B cell (primary cell): ENCODE measurements at regions not wholly inside any gene's neighbourhood (a gene's known extent, or its start where the extent isn't known, plus 50 kb on each side); places are given as distances from the start of the nearest gene placed in this dataset.

Experiments
- ATAC-seq: fragments of 200-7000 bp; cut with Tn5 transposase; one replicate; pipeline ENCODE4 v1.10.0; 2021; ENCODE audit warnings: low read depth, mild to moderate bottlenecking, moderate number of reproducible peaks, moderate library complexity
- CTCF ChIA-PET: fragments of 350-600 bp; sonication (Branson Sonifier 250); formaldehyde crosslinking; loops from one replicate; lab custom pipeline; 2021; ENCODE audit warnings: antibody characterized with exemption, inconsistent platforms; lab: Charles Lee
- POLR2A ChIA-PET: fragments of 350-600 bp; sonication (Branson Sonifier 250); formaldehyde crosslinking; loops from one replicate; lab custom pipeline; 2021; ENCODE audit warnings: antibody characterized with exemption; lab: Charles Lee
- DNase-seq: peaks from one replicate; pipeline ENCODE4 v3.0.0; 2013
- H2AFZ ChIP-seq: 2 replicates; pipeline ENCODE4 v1.6.1; 2012; ENCODE audit warnings: mild to moderate bottlenecking, low read depth, low read length; ENCODE audit not compliant: insufficient read depth, poor library complexity, severe bottlenecking
- H3K27ac ChIP-seq, 2 donors: 1 replicate in 1 of 2; 2 replicates in 1 of 2; pipeline ENCODE4 v1.5.1; 2012 to 2013; ENCODE audit warnings: low read length in 2 of 2, mild to moderate bottlenecking in 2 of 2, moderate library complexity in 1 of 2
- H3K27me3 ChIP-seq, 4 experiments: fragments of 200-600 bp in 1 of 4; sonication (generic) in 1 of 4; replicated peaks in 1 of 4; 1 replicate in 2 of 4; 2 replicates in 2 of 4; pipeline versions ENCODE4 v1.6.1 to v1.7.0; 2013 to 2016; ENCODE audit warnings: low read length in 3 of 4, mild to moderate bottlenecking in 2 of 4, mixed read lengths in 1 of 4, moderate library complexity in 1 of 4; ENCODE audit not compliant: insufficient read depth in 4 of 4, control insufficient read depth in 3 of 4; ENCODE audit errors: control extremely low read depth in 1 of 4
- H3K36me3 ChIP-seq, 2 experiments: replicated peaks in 1 of 2; 1 replicate in 1 of 2; 2 replicates in 1 of 2; pipeline versions ENCODE4 v1.6.1 to v1.7.1; 2013; ENCODE audit warnings: low read length in 1 of 2; ENCODE audit not compliant: insufficient read depth in 2 of 2, control insufficient read depth in 1 of 2; ENCODE audit errors: control extremely low read depth in 1 of 2, extremely low read depth in 1 of 2
- H3K4me1 ChIP-seq, 2 donors: fragments of 200-600 bp in 1 of 2; sonication (generic) in 1 of 2; 1 replicate in 1 of 2; 2 replicates in 1 of 2; pipeline versions ENCODE4 v1.5.1 to v1.6.1; 2013 to 2017; ENCODE audit warnings: low read length in 2 of 2; ENCODE audit not compliant: control insufficient read depth in 2 of 2, insufficient read depth in 2 of 2
- H3K4me2 ChIP-seq: replicated peaks from 2 replicates; pipeline ENCODE3; 2012; ENCODE audit warnings: mild to moderate bottlenecking, low read depth, low read length; ENCODE audit not compliant: poor library complexity, severe bottlenecking
- H3K4me3 ChIP-seq, 5 experiments: fragments of 200-600 bp in 1 of 5; sonication (generic) in 1 of 5; 1 replicate in 3 of 5; 2 replicates in 2 of 5; pipeline versions ENCODE4 v1.5.1 to v1.7.0; 2011 to 2016; ENCODE audit warnings: low read length in 4 of 5, mild to moderate bottlenecking in 4 of 5, low read depth in 2 of 5, control low read depth in 1 of 5, moderate library complexity in 1 of 5; ENCODE audit not compliant: insufficient read depth in 1 of 5; ENCODE audit errors: control extremely low read depth in 1 of 5, extremely low read depth in 1 of 5
- H3K79me2 ChIP-seq: fragments of 200-600 bp; sonication (generic); one replicate; pipeline ENCODE4 v1.6.0; 2016; ENCODE audit warnings: low read length; ENCODE audit not compliant: control insufficient read depth, insufficient read depth
- H3K9ac ChIP-seq: fragments of 200-600 bp; sonication (generic); 2 replicates; pipeline ENCODE4 v1.6.1; 2017; ENCODE audit warnings: mild to moderate bottlenecking, low read length, moderate library complexity
- H3K9me3 ChIP-seq, 3 donors: one replicate each; pipeline versions ENCODE4 v1.6.1 to v1.7.1; 2013; ENCODE audit warnings: low read length in 2 of 3; ENCODE audit not compliant: control insufficient read depth in 2 of 3, insufficient read depth in 1 of 3; ENCODE audit errors: control extremely low read depth in 1 of 3
- H4K20me1 ChIP-seq: 2 replicates; pipeline ENCODE4 v1.6.0; 2012; ENCODE audit warnings: mild to moderate bottlenecking, low read length; ENCODE audit not compliant: insufficient read depth, control insufficient read depth, poor library complexity, severe bottlenecking
- H3K27ac Mint-ChIP-seq: one replicate; pipeline ENCODE4 v1.8.0; 2021; ENCODE audit warnings: mixed read lengths
- H3K27me3 Mint-ChIP-seq: one replicate; pipeline ENCODE4 v1.8.0; 2021; ENCODE audit warnings: mixed read lengths
- H3K4me1 Mint-ChIP-seq: one replicate; pipeline ENCODE4 v1.8.0; 2021; ENCODE audit warnings: mixed read lengths
- H3K4me3 Mint-ChIP-seq: one replicate; pipeline ENCODE4 v1.8.0; 2021; ENCODE audit warnings: mixed read lengths
- H3K9me3 Mint-ChIP-seq: one replicate; pipeline ENCODE4 v1.8.0; 2022; ENCODE audit warnings: mixed read lengths; ENCODE audit not compliant: insufficient read depth
- CTCF ChIP-seq: fragments of 200-600 bp; IDR thresholded peaks from one replicate; pipeline ENCODE4 v1.8.0; 2022; ENCODE audit warnings: antibody characterized with exemption, mild to moderate bottlenecking
- EZH2 ChIP-seq: IDR thresholded peaks from 2 replicates; pipeline ENCODE4 v1.6.1; 2012; ENCODE audit warnings: borderline replicate concordance, low read depth, mild to moderate bottlenecking, moderate library complexity, low read length; ENCODE audit not compliant: insufficient read depth, poor library complexity, severe bottlenecking
- whole genome bisulfite sequencing: methylation state at CpG from one replicate; pipeline ENCODE4 v1.1.5; 2013; ENCODE audit warnings: missing lambda C conversion rate; ENCODE audit not compliant: insufficient coverage; 5-methylcytosine and 5-hydroxymethylcytosine counted together
- intact Hi-C: fragments of 100-400 bp; cut with micrococcal nuclease; formaldehyde crosslinking; loops from one replicate; pipeline ENCODE4 v1.10.0; 2022

GRCh38 chr12:67774983-67775587, 126.5 kb downstream of the DYRK2 start:
- H3K36me3 ChIP-seq, result no peaks in the 10 kb centered on the region
- POLR2A ChIA-PET, result no interaction called here
- no peaks in the 10 kb centered on the region for H3K27me3 ChIP-seq
- no peak overlapping the region for H3K27ac ChIP-seq
- CTCF ChIA-PET, result no interaction called here
- H3K4me3 Mint-ChIP-seq, result no peak overlapping the region
- H3K4me1 ChIP-seq, result no peaks in the 10 kb centered on the region
- no peaks in the 10 kb centered on the region for H4K20me1 ChIP-seq
- H3K9me3 ChIP-seq, result peaks cover 0 to 2% (median 0%) of the 10 kb centered on the region in 3 donors
- no peak for DNase-seq
- no peak overlapping the region for H3K9ac ChIP-seq
- intact Hi-C loops, result no loop called here
- no peaks in the 10 kb centered on the region for H3K79me2 ChIP-seq
- no peak for ATAC-seq
- TF ChIP-seq CTCF (no peak), EZH2 (no peak)
- H3K9me3 Mint-ChIP-seq, result no peaks in the 10 kb centered on the region
- WGBS, result 93% methylated on average over 3 of the region's 4 CpGs
- no peak overlapping the region for H3K4me3 ChIP-seq
- no peak overlapping the region for H3K4me2 ChIP-seq
- no peak overlapping the region for H3K27ac Mint-ChIP-seq
- H3K4me1 Mint-ChIP-seq, result no peaks in the 10 kb centered on the region
- no peak overlapping the region for H2AFZ ChIP-seq
- no peaks in the 10 kb centered on the region for H3K27me3 Mint-ChIP-seq

GRCh38 chr12:67780580-67781084, 132.1 kb downstream of the DYRK2 start:
- H3K9me3 Mint-ChIP-seq, result no peaks in the 10 kb centered on the region
- CTCF ChIA-PET, result no interaction called here
- H3K27me3 ChIP-seq, result no peaks in the 10 kb centered on the region
- no peak overlapping the region for H3K4me2 ChIP-seq
- DNase-seq, result no peak
- H3K4me3 ChIP-seq, result no peak overlapping the region
- H3K27ac ChIP-seq, result no peak overlapping the region
- H4K20me1 ChIP-seq, result no peaks in the 10 kb centered on the region
- TF ChIP-seq EZH2, result no peak
- no peak for TF ChIP-seq CTCF
- no peaks in the 10 kb centered on the region for H3K27me3 Mint-ChIP-seq
- H3K4me3 Mint-ChIP-seq, result no peak overlapping the region
- WGBS, result 97% methylated on average over 3 of the region's 3 CpGs
- H3K79me2 ChIP-seq, result no peaks in the 10 kb centered on the region
- H3K4me1 ChIP-seq, result peaks cover 4 to 14% of the 10 kb centered on the region in 2 donors
- POLR2A ChIA-PET, result no interaction called here
- no peak overlapping the region for H2AFZ ChIP-seq
- no peak overlapping the region for H3K27ac Mint-ChIP-seq
- intact Hi-C loops, result no loop called here
- ATAC-seq, result no peak
- no peaks in the 10 kb centered on the region for H3K36me3 ChIP-seq
- H3K4me1 Mint-ChIP-seq, result peaks cover 17% of the 10 kb centered on the region
- no peak overlapping the region for H3K9ac ChIP-seq
- peaks cover 0 to 2% (median 0%) of the 10 kb centered on the region in 3 donors for H3K9me3 ChIP-seq
